ENCODE measurements at regions not wholly inside any gene's neighbourhood (a gene's known extent, or its start where the extent isn't known, plus 50 kb on each side); places are given as distances from the start of the nearest gene placed in this dataset.

GRCh38 chr14:98551028-98551427 lies 721.0 kb downstream of the BCL11B start:
- no peak for DNase-seq

GRCh38 chr14:98555440-98555839 lies 716.6 kb downstream of the BCL11B start:
- DNase-seq = no peak

GRCh38 chr14:98564006-98564405 lies 708.0 kb downstream of the BCL11B start:
- no peak for DNase-seq

- no peak for DNase-seq
Measured at GRCh38 chr14:98564541-98564940, 707.5 kb downstream of the BCL11B start.

GRCh38 chr14:98571104-98571503 lies 700.9 kb downstream of the BCL11B start:
- DNase-seq = no peak

GRCh38 chr14:98573082-98573481 lies 698.9 kb downstream of the BCL11B start:
- DNase-seq = no peak

GRCh38 chr14:98576463-98576862 lies 695.5 kb downstream of the BCL11B start:
- no peak for DNase-seq

GRCh38 chr14:98578204-98578603 lies 693.8 kb downstream of the BCL11B start:
- DNase-seq = no peak

GRCh38 chr14:98579140-98579539 lies 692.9 kb downstream of the BCL11B start:
- DNase-seq = no peak

GRCh38 chr14:98580131-98580678 lies 691.8 kb downstream of the BCL11B start:
- DNase-seq = no peak

GRCh38 chr14:98582276-98582675 lies 689.7 kb downstream of the BCL11B start:
- no peak for DNase-seq

- no peak for DNase-seq
Measured at GRCh38 chr14:98591161-98591560, 680.8 kb downstream of the BCL11B start.

GRCh38 chr14:98592611-98593170 lies 679.3 kb downstream of the BCL11B start:
- no peak for DNase-seq

GRCh38 chr14:98593361-98593761 lies 678.6 kb downstream of the BCL11B start:
- DNase-seq = no peak

GRCh38 chr14:98594156-98594555 lies 677.8 kb downstream of the BCL11B start:
- no peak for DNase-seq

- no peak for DNase-seq
Measured at GRCh38 chr14:98598576-98598975, 673.4 kb downstream of the BCL11B start.

- DNase-seq = no peak
Measured at GRCh38 chr14:98599082-98599481, 672.9 kb downstream of the BCL11B start.

GRCh38 chr14:98602983-98603382 lies 669.0 kb downstream of the BCL11B start:
- DNase-seq = no peak

GRCh38 chr14:98605043-98605442 lies 667.0 kb downstream of the BCL11B start:
- no peak for DNase-seq

GRCh38 chr14:98606041-98606640 lies 665.9 kb downstream of the BCL11B start:
- no peak for DNase-seq

GRCh38 chr14:98606816-98607215 lies 665.2 kb downstream of the BCL11B start:
- DNase-seq = no peak

GRCh38 chr14:98607341-98607910 lies 664.6 kb downstream of the BCL11B start:
- DNase-seq = no peak

- no peak for DNase-seq
Measured at GRCh38 chr14:98608071-98609060, 663.6 kb downstream of the BCL11B start.

Measured in NCI-H2227 treated with DMSO at 0.1 percent for 48 hours (cell line).